GM20000 (cell line): ENCODE measurements at regions not wholly inside any gene's neighbourhood (a gene's known extent, or its start where the extent isn't known, plus 50 kb on each side); places are given as distances from the start of the nearest gene placed in this dataset.
A peak's percentile ranks its signal among the peaks of the same experiment; 100 is the strongest.

Experiments
- DNase-seq: peaks from one replicate; pipeline ENCODE4 v3.0.0; 2012; ENCODE audit warnings: low spot score
- CTCF ChIP-seq: IDR thresholded peaks from 2 replicates; pipeline ENCODE4 v1.5.1; 2012; ENCODE audit warnings: mild to moderate bottlenecking, control low read depth; ENCODE audit errors: extremely low read depth, missing control alignments

DNA sequence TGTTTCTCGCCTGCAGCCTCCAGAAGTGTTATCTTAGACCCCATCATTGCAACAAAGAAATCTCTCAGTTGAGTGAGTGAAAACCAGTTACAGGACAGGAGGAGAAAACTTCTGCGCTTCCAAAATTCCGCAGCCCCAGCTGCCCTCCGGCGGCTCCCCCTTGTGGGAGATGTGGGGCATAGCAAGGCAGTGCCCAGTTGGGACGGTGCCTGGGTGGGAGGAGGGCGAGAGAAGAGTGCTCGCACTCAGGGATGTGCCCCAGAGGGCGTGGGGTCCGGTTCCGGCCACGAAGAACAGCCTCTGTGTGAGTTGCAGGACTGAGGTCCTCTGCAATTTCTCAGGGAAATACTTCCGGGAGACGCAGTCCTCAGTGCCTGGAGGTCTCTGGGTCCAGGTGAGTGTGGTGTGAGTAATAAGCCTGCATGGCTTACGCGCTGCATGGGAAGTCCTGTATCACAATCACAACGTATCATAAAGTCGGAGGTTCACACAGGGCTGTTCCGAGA is 87.0 kb upstream of the BLID start:
- DNase-seq, result peak; percentile 65
- peak; percentile 92 for TF ChIP-seq CTCF

- DNase-seq, result no peak
- no peak for TF ChIP-seq CTCF
These were observed 86.3 kb upstream of the BLID start for GRCh38 chr11:122202161-122202950.

GRCh38 chr11:122201106-122201505 is 85.1 kb upstream of the BLID start:
- TF ChIP-seq CTCF, result no peak
- no peak for DNase-seq

DNA sequence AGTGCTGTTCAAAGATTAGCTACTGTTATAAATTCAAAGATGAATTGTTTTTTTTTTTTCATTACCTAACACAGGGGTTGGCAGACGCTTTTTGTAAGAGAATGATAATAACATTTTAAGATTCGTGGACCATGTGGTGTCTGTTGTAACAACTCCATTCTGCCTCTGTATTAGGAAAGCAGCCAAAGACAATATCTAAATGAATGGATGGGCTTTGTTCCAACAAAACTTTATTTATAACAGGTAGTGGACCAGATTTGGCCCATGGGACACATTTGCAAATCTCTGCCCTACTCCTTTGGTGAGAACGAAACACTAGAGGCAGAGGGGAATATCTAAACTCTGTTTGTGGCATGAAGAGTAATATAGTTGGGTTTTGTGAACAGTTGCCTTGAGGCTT is 83.6 kb upstream of the BLID start:
- no peak for DNase-seq
- no peak for TF ChIP-seq CTCF

DNA sequence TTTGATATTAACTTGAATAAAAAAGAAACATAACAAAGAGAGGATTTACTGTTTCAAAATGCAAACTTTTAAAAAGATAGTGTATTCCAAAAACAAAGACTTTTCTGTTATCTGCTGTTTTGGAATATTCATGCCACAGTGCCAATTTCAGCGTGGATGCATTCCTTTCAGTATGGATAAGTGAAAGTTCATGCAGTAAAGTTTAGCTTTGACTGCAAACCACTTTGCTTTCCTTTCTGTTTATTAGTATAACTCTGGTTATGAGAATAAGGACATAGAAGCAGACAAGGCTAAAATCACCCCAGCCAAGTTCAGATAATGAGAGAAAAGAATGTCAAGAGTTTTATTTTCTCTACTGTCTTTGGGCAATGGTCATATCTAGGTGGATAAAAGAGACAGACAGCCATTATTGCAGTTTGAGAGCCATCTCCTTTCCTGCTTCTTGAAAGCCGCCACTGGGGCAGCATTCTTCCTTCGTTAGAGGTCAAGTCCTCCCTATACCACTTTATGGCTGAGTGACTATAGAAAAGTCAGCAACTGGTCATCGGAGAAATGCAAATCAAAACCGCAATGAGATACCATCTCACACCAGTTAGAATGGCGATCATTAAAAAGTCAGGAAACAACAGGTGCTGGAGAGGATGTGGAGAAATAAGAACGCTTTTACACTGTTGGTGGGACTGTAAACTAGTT is 82.4 kb upstream of the BLID start:
- no peak for TF ChIP-seq CTCF
- DNase-seq, result no peak

DNA sequence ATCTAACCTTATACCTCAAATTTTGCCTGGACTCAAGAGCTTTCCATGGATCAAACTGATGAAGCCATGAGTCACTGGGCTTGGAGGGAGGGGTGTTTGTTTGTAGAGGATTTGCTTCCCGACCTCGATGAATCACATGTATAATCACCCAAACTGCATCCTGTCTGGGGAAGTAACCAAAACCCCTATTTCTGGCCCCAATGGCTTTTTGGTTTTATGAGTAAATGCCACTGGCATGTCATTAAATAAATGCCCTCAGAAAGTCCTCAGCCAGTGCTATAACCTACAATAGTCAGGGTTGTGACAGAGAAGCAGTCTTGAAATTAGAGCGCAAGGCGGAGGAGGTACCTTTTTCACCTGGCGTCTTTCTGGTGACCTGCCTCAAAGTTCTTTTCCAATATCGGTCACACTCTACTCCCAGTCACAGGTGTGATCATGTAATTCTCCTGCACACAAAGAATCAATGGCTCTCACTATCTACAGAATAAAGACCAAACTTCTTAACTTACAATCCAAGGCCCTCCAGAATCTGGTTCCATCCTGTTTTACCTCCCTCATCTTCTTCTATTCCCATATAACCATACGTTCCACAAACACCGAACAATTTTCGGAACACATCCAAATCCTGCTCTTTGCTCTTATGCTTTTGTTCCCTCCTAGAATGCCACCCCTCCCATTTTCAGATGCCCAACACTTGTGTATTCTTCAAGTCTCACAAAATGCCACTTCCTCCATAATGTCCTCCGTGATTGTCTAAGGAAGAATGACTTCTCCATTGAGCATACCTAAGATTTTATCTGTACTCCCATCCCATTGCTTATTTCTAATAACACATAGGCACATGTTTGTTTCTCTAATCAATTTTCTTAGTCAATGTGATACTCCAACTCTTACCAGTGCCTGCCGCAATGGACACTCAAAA is 81.3 kb upstream of the BLID start:
- no peak for DNase-seq

More for the DNA sequence above, 81.3 kb upstream of the BLID start:
- TF ChIP-seq CTCF, result no peak
